Motor neuron (in vitro differentiated cells): ENCODE measurements at regions not wholly inside any gene's neighbourhood (a gene's known extent, or its start where the extent isn't known, plus 50 kb on each side); places are given as distances from the start of the nearest gene placed in this dataset.
A peak's percentile ranks its signal among the peaks of the same experiment; 100 is the strongest.

Experiments
- ATAC-seq, 8 experiments: fragments of 200-7000 bp; cut with Tn5 transposase; replicated peaks in 6 of 8; 2 replicates each; pipeline ENCODE4 v1.8.0; 2021; ENCODE audit warnings: mild to moderate bottlenecking in 8 of 8, moderate library complexity in 8 of 8
- H3K27ac ChIP-seq, 2 donors: fragments of 250-450 bp; sonication (Bioruptor Pico); 2 replicates each; pipeline ENCODE4 v1.9.0; 2021; ENCODE audit warnings: antibody characterized with exemption in 2 of 2, mild to moderate bottlenecking in 2 of 2, moderate library complexity in 1 of 2
- H3K4me1 ChIP-seq, 2 donors: fragments of 250-450 bp; sonication (Bioruptor Pico); replicated peaks in 1 of 2; 2 replicates each; pipeline ENCODE4 v1.6.1; 2021; ENCODE audit warnings: antibody characterized with exemption in 2 of 2, mild to moderate bottlenecking in 2 of 2, moderate library complexity in 1 of 2
- H3K4me3 ChIP-seq, 5 donors: fragments of 250-450 bp; sonication (Bioruptor Pico); 2 replicates each; pipeline ENCODE4 v1.9.0; 2021; ENCODE audit warnings: antibody characterized with exemption in 5 of 5, mild to moderate bottlenecking in 5 of 5, moderate library complexity in 4 of 5
- WGBS, 10 experiments: fragments of 450-650 bp; shearing (Covaris generic); methylation state at CpG; one replicate each; pipeline ENCODE4 v1.0.0; 2022; 5-methylcytosine and 5-hydroxymethylcytosine counted together
- in situ Hi-C, 9 experiments: fragments of 400-800 bp; cut with MboI; loops; one replicate each; pipeline ENCODE4 v1.15.0; 2021; ENCODE audit warnings: low sequenced_read_pairs in 9 of 9, low pct_unique_long_range_greater_than_20kb in 2 of 9; ENCODE audit not compliant: unreplicated experiment in 9 of 9

DNA sequence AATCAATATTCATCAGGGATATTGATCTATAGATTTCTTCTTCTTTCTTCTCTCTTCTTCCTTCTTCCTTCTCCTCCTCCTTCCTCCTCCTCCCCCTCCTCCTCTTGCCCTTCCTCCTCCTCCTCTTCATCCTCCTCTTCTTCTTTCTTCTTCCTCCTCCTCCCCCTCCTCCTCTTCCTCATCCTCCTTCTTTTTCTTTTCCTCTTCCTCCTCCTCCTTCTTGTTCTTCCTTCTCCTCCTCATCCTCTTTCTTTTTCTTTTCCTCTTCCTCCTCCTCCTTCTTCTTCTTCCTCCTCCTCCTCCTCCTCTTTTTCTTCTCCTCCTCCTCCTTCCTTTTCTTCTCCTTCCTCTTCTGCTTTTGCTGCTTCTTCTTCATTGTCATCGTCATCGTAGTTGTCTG, 52.4 kb upstream of the SERINC1 start:
- WGBS, 10 experiments: 0 to 50% (median 18%) methylated on average over 2 of the region's 2 CpGs; no CpG with 5 or more reads in 4 of the 10 experiments
- Histone ChIP-seq H3K27ac (no peak overlapping the region), H3K4me3 (no peak overlapping the region), H3K4me1 (no peaks in the 10 kb centered on the region)
- no peak for ATAC-seq
- in situ Hi-C loops: no loop called here

DNA sequence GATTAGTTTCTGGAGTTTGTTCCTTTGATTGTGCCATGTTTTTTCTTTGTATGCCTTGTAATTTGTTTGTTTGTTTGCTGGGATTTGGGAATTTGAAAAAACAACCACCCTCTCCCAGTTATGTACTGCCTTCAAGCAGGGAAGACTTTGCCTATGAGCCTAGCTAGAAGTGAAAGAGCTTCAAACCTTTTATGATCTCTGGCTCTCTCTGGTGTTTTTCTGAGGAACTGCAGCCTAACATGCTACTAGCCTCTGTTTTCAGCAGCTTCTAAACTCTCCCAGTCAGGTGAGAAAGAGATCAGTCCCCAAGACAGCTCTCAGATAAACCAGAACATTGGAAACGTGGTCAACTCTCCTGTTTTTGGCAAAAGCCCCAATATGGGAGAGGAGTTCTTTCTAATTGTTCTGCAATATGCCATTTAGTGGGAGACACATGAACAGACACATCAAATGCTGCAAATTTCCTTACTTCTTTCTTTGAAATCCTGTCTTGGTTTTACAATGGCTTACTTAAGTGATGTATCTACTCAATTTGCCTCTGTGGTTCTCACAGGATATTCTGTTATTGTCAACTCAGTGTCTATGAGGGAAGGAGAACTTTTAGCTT, 58.9 kb upstream of the SERINC1 start:
- 0 to 27% (median 0%) methylated on average over 1 of the region's 1 CpG; no CpG with 5 or more reads in 4 of the 10 experiments for WGBS, 10 experiments
- ATAC-seq: peak; percentile 57 to 92 (median 83)
- no peak overlapping the region for H3K4me3 ChIP-seq
- in situ Hi-C loops: no loop called here
- no peak overlapping the region for H3K27ac ChIP-seq
- H3K4me1 ChIP-seq: no peaks in the 10 kb centered on the region

DNA sequence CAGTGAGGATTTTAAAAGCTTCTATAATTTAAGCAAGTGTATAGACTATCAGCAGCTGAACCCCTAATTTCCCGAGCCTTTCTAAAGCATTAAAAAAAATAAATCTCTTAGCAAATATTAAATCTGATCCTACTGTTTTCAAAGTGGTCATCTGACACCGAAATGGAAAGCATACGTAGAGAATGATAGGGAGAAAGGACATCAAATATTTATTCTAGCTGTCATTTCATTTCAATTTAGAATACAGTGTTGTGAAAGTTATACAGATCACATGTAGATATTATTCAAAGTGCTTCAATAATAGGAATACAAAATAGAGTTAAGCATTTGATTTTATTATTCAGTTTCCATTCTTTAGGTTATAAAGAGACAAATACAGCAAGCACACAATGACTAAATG, 61.9 kb upstream of the PKIB start:
- Histone ChIP-seq H3K27ac (no peak overlapping the region), H3K4me1 (peaks cover 0 to 4% of the 10 kb centered on the region in 2 donors), H3K4me3 (no peak overlapping the region)
- WGBS, 10 experiments: 4 to 94% (median 84%) methylated on average over 2 to 3 of the region's 3 CpGs
- ATAC-seq: no peak
- in situ Hi-C loops: no loop called here

DNA sequence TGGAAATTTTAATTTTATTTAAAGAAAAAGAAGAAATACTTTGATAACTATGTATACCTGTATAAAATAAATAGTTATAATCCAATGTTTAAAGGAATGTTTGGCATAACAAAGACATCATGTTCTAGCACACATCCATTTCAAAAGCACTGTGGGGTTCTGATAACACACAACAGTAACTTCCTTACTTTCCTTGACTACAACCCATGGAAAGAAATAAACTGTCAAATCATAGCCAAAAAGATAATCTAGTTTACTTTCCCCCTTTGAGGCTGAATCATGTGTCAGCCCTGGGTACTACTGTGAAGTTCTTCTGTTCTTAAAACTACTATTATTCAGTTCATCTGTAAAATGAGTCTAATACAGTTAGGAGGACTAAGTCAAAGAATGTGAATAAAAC, 61.4 kb upstream of the PKIB start:
- no peak for ATAC-seq
- H3K4me1 ChIP-seq: peaks cover 4 to 9% of the 10 kb centered on the region in 2 donors
- no peak overlapping the region for H3K27ac ChIP-seq
- H3K4me3 ChIP-seq: no peak overlapping the region
- in situ Hi-C loops: no loop called here

DNA sequence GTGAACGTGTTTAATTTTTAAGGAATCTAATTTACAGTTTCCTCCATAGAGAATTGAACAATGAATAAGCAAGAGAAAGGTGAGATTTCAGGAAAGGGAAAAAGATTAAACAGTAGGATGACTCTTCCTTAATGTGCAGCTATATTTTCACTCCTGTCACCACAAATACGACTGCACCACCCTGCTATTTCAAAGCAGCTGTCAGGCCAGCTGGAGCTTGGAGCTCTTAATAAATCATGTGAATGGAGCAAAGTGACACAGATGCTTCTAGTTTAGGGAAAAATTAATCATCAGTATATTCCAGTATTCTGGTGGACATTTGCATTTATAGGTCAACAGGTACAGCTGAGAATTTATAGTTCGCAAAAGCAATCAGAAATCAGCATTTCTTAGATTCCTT, 56.5 kb upstream of the PKIB start:
- peaks cover 9 to 20% of the 10 kb centered on the region in 2 donors for H3K4me1 ChIP-seq
- ATAC-seq: peak in 5 of 8 experiments; percentile 84 to 99 (median 95)
- WGBS, 10 experiments: 25 to 100% (median 53%) methylated on average over 1 to 3 of the region's 3 CpGs
- no peak overlapping the region for H3K4me3 ChIP-seq
- H3K27ac ChIP-seq: no peak overlapping the region
- in situ Hi-C loops: no loop called here

DNA sequence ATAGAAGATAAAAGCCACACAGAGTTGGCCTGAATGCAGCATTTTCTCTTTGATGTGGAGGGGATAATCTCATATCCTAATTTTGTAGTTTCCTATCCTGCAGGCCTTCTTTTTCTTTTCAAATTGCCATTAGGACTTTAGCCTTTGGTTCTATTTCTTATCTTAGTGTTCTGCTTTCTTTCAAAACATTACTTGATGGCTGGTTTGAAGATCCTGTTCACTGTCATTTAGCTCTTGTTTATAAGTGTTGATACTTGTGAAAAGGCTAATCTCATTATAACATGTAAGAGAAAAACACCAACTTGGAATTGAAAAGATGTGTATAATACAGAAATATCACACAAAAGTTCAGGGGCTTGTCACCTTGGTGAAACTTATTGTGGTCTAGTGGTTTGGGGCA, 54.6 kb upstream of the PKIB start:
- Histone ChIP-seq H3K4me3 (no peak overlapping the region), H3K27ac (no peak overlapping the region), H3K4me1 (peaks cover 9 to 20% of the 10 kb centered on the region in 2 donors)
- in situ Hi-C loops: no loop called here
- no peak for ATAC-seq

DNA sequence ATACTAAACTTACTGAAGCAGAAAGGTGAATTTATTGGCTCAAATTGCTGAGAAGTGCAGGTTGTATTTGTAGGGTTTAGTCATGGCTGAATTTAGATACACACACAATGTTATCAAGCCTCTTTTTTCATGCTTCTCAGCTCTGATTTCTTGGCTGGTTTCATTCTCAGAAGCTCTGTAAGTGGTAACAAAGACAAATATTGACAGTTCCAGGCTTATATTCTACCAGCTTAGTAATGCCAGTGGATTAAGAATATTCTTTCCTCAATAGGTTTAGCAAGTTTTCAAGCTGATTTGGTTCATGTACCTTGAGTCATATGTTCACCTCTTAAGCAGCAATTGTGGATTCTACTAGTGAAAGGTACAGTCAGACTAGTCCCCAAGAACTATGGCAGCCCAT, 52.1 kb upstream of the PKIB start:
- no peak for ATAC-seq
- no peak overlapping the region for H3K27ac ChIP-seq
- no peak overlapping the region for H3K4me3 ChIP-seq
- peaks cover 9 to 18% of the 10 kb centered on the region in 2 donors for H3K4me1 ChIP-seq
- in situ Hi-C loops: no loop called here
